Activated CD4-positive, alpha-beta T cell treated with anti-CD3 and anti-CD28 coated beads, Interleukin-2, amount 50 U/mL, for 16 hours (primary cell): ENCODE measurements at regions not wholly inside any gene's neighbourhood (a gene's known extent, or its start where the extent isn't known, plus 50 kb on each side); places are given as distances from the start of the nearest gene placed in this dataset.
A peak's percentile ranks its signal among the peaks of the same experiment; 100 is the strongest.
"Not testable (repeated sequence)": the region's sequence is repeated elsewhere in the genome, so short reads cannot be mapped to it uniquely, and the experiment has no call there.

Experiments
- DNase-seq: peaks from one replicate; pipeline ENCODE4 v3.0.0-alpha.2; 2020

- not testable (repeated sequence) for DNase-seq
Measured at GRCh38 chr9:41463924-41464323, 274.8 kb upstream of the ZNG1F start.

- peak; percentile 60 for DNase-seq
Measured at GRCh38 chr9:41458394-41458793, 269.3 kb upstream of the ZNG1F start.
